ENCODE measurements at regions not wholly inside any gene's neighbourhood (a gene's known extent, or its start where the extent isn't known, plus 50 kb on each side); places are given as distances from the start of the nearest gene placed in this dataset.

- no peak for TF ChIP-seq POLR2A (IDR thresholded peaks at IDR 0.05)
- no peak for TF ChIP-seq CTCF (IDR thresholded peaks at IDR 0.05)
These were observed 53.2 kb downstream of the IRAG1 start for GRCh38 chr11:10640308-10640707.

All from thyroid gland (tissue), 4 donors.